ENCODE measurements at regions not wholly inside any gene's neighbourhood (a gene's known extent, or its start where the extent isn't known, plus 50 kb on each side); places are given as distances from the start of the nearest gene placed in this dataset.

GRCh38 chr2:122070241-122070731, 314.8 kb downstream of the TSN start:
- ATAC-seq (no peak), DNase-seq (no peak)
- 90% methylated on average over 7 of the region's 7 CpGs for WGBS (ENCODE audit: insufficient coverage)
- Mint-ChIP-seq H3K9me3 (no peaks in the 10 kb centered on the region), H3K27ac (no peak overlapping the region), H3K4me3 (no peak overlapping the region), H3K27me3 (ENCODE audit: low read depth in 2 of 2) (no peaks in the 10 kb centered on the region), H3K36me3 (no peaks in the 10 kb centered on the region), H3K4me1 (no peaks in the 10 kb centered on the region)
- Histone ChIP-seq H3K27me3 (ENCODE audit: control insufficient read depth, insufficient read depth, low read length) (no peaks in the 10 kb centered on the region), H3K4me1 (ENCODE audit: control insufficient read depth, insufficient read depth, low read length) (no peaks in the 10 kb centered on the region), H3K9me3 (ENCODE audit: control insufficient read depth, insufficient read depth, low read length) (no peaks in the 10 kb centered on the region), H3K36me3 (ENCODE audit: control insufficient read depth, insufficient read depth, low read length) (no peaks in the 10 kb centered on the region), H3K27ac (ENCODE audit: low read length) (no peak overlapping the region), H3K4me3 (ENCODE audit: low read length) (no peak overlapping the region)
- TF ChIP-seq CTCF (IDR thresholded peaks at IDR 0.05), result no peak
- intact Hi-C loops (cut with micrococcal nuclease), result no loop called here

- no peaks in the 10 kb centered on the region for H3K4me1 ChIP-seq (ENCODE audit: control insufficient read depth, insufficient read depth, low read length)
- no peak overlapping the region for H3K27ac ChIP-seq (ENCODE audit: low read length)
- H3K36me3 ChIP-seq (ENCODE audit: control insufficient read depth, insufficient read depth, low read length), result no peaks in the 10 kb centered on the region
- intact Hi-C loops (cut with micrococcal nuclease), result no loop called here
- no peaks in the 10 kb centered on the region for H3K36me3 Mint-ChIP-seq
- H3K27ac Mint-ChIP-seq, result no peak overlapping the region
- H3K9me3 Mint-ChIP-seq, result no peaks in the 10 kb centered on the region
- TF ChIP-seq CTCF (IDR thresholded peaks at IDR 0.05), result no peak
- H3K27me3 ChIP-seq (ENCODE audit: control insufficient read depth, insufficient read depth, low read length), result no peaks in the 10 kb centered on the region
- no peaks in the 10 kb centered on the region for H3K9me3 ChIP-seq (ENCODE audit: control insufficient read depth, insufficient read depth, low read length)
- DNase-seq, result no peak
- no peak overlapping the region for H3K4me3 ChIP-seq (ENCODE audit: low read length)
- 79% methylated on average over 4 of the region's 4 CpGs for WGBS (ENCODE audit: insufficient coverage)
- H3K4me1 Mint-ChIP-seq, result no peaks in the 10 kb centered on the region
- H3K4me3 Mint-ChIP-seq, result no peak overlapping the region
- ATAC-seq, result no peak
- no peaks in the 10 kb centered on the region for H3K27me3 Mint-ChIP-seq (ENCODE audit: low read depth in 2 of 2)
These were observed 317.2 kb downstream of the TSN start for GRCh38 chr2:122072666-122073065.

- DNase-seq (no peak), ATAC-seq (no peak)
- Histone ChIP-seq H3K4me3 (ENCODE audit: low read length) (no peak overlapping the region), H3K27me3 (ENCODE audit: control insufficient read depth, insufficient read depth, low read length) (no peaks in the 10 kb centered on the region), H3K27ac (ENCODE audit: low read length) (no peak overlapping the region), H3K36me3 (ENCODE audit: control insufficient read depth, insufficient read depth, low read length) (no peaks in the 10 kb centered on the region), H3K4me1 (ENCODE audit: control insufficient read depth, insufficient read depth, low read length) (no peaks in the 10 kb centered on the region), H3K9me3 (ENCODE audit: control insufficient read depth, insufficient read depth, low read length) (no peaks in the 10 kb centered on the region)
- no peaks in the 10 kb centered on the region for H3K27me3 Mint-ChIP-seq (ENCODE audit: low read depth in 2 of 2)
- H3K27ac Mint-ChIP-seq, result no peak overlapping the region
- no peak for TF ChIP-seq CTCF (IDR thresholded peaks at IDR 0.05)
- WGBS (ENCODE audit: insufficient coverage), result 84% methylated on average over 4 of the region's 4 CpGs
- H3K36me3 Mint-ChIP-seq, result no peaks in the 10 kb centered on the region
- H3K4me1 Mint-ChIP-seq, result no peaks in the 10 kb centered on the region
- H3K4me3 Mint-ChIP-seq, result no peak overlapping the region
- no peaks in the 10 kb centered on the region for H3K9me3 Mint-ChIP-seq
- intact Hi-C loops (cut with micrococcal nuclease), result no loop called here
These were observed 318.8 kb downstream of the TSN start for GRCh38 chr2:122074201-122074600.

- Mint-ChIP-seq H3K27ac (no peak overlapping the region), H3K9me3 (no peaks in the 10 kb centered on the region), H3K27me3 (ENCODE audit: low read depth in 2 of 2) (no peaks in the 10 kb centered on the region), H3K4me3 (no peak overlapping the region), H3K36me3 (no peaks in the 10 kb centered on the region), H3K4me1 (no peaks in the 10 kb centered on the region)
- 87% methylated on average over 4 of the region's 4 CpGs for WGBS (ENCODE audit: insufficient coverage)
- Histone ChIP-seq H3K27me3 (ENCODE audit: control insufficient read depth, insufficient read depth, low read length) (no peaks in the 10 kb centered on the region), H3K4me1 (ENCODE audit: control insufficient read depth, insufficient read depth, low read length) (no peaks in the 10 kb centered on the region), H3K4me3 (ENCODE audit: low read length) (no peak overlapping the region), H3K9me3 (ENCODE audit: control insufficient read depth, insufficient read depth, low read length) (no peaks in the 10 kb centered on the region), H3K27ac (ENCODE audit: low read length) (no peak overlapping the region), H3K36me3 (ENCODE audit: control insufficient read depth, insufficient read depth, low read length) (no peaks in the 10 kb centered on the region)
- ATAC-seq (no peak), DNase-seq (no peak)
- intact Hi-C loops (cut with micrococcal nuclease), result no loop called here
- TF ChIP-seq CTCF (IDR thresholded peaks at IDR 0.05), result no peak
These were observed 319.9 kb downstream of the TSN start for GRCh38 chr2:122075381-122075780.

Data from natural killer cell (primary cell).